ENCODE measurements at regions not wholly inside any gene's neighbourhood (a gene's known extent, or its start where the extent isn't known, plus 50 kb on each side); places are given as distances from the start of the nearest gene placed in this dataset.

- TF ChIP-seq, protein P1, sequence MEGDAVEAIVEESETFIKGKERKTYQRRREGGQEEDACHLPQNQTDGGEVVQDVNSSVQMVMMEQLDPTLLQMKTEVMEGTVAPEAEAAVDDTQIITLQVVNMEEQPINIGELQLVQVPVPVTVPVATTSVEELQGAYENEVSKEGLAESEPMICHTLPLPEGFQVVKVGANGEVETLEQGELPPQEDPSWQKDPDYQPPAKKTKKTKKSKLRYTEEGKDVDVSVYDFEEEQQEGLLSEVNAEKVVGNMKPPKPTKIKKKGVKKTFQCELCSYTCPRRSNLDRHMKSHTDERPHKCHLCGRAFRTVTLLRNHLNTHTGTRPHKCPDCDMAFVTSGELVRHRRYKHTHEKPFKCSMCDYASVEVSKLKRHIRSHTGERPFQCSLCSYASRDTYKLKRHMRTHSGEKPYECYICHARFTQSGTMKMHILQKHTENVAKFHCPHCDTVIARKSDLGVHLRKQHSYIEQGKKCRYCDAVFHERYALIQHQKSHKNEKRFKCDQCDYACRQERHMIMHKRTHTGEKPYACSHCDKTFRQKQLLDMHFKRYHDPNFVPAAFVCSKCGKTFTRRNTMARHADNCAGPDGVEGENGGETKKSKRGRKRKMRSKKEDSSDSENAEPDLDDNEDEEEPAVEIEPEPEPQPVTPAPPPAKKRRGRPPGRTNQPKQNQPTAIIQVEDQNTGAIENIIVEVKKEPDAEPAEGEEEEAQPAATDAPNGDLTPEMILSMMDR (IDR thresholded peaks at IDR 0.05): no peak
- TF ChIP-seq POLR2A (IDR thresholded peaks at IDR 0.05): no peak
Measured at GRCh38 chr11:129574431-129574830, 198.8 kb downstream of the BARX2 start.
